IMR-90 (cell line): ENCODE measurements at regions not wholly inside any gene's neighbourhood (a gene's known extent, or its start where the extent isn't known, plus 50 kb on each side); places are given as distances from the start of the nearest gene placed in this dataset.

Source experiments
- ATAC-seq: fragments of 200-7000 bp; cut with Tn5 transposase; 2 replicates; pipeline ENCODE4 v1.9.1; 2020; ENCODE audit warnings: low read depth, mild to moderate bottlenecking, moderate library complexity
- BruUV-seq: library from RNA; stranded (reverse); fragments of 400-500 nt; replicated peaks from 2 replicates; lab custom pipeline; 2021; lab: Mats Ljungman, UMichigan
- CTCF ChIA-PET: fragments of 300-600 bp; formaldehyde crosslinking; extraction: SDS; loops from one replicate; lab custom pipeline; 2021; ENCODE audit warnings: antibody characterized with exemption; lab: Yijun Ruan, JAX
- POLR2A ChIA-PET: fragments of 300-600 bp; sonication (Branson Sonifier 250); formaldehyde crosslinking; loops from one replicate; lab custom pipeline; 2022; ENCODE audit warnings: antibody characterized with exemption; ENCODE audit not compliant: unreplicated experiment; lab: Charles Lee
- DNase-seq: peaks from one replicate; pipeline ENCODE4 v3.0.0; 2013
- H2AFZ ChIP-seq: replicated peaks from 2 replicates; pipeline ENCODE3; 2013; ENCODE audit warnings: low read length, mild to moderate bottlenecking; ENCODE audit not compliant: poor library complexity
- H2AK5ac ChIP-seq: 2 replicates; pipeline ENCODE4 v1.6.1; 2013; ENCODE audit warnings: low read depth, low read length, inconsistent platforms
- H2AK9ac ChIP-seq: replicated peaks from 2 replicates; pipeline ENCODE3; 2013; ENCODE audit warnings: mild to moderate bottlenecking, low read depth, low read length, moderate library complexity; ENCODE audit not compliant: poor library complexity
- H2BK120ac ChIP-seq: 2 replicates; pipeline ENCODE4 v1.6.1; 2013; ENCODE audit warnings: low read depth, low read length, inconsistent platforms
- H2BK15ac ChIP-seq: 3 replicates; pipeline ENCODE4 v1.6.1; 2013; ENCODE audit warnings: low read depth, low read length, inconsistent platforms
- H2BK20ac ChIP-seq: 2 replicates; pipeline ENCODE4 v1.6.1; 2013; ENCODE audit warnings: low read depth, mild to moderate bottlenecking, inconsistent platforms, low read length, moderate library complexity
- H2BK5ac ChIP-seq: 2 replicates; pipeline ENCODE4 v1.6.1; 2013; ENCODE audit warnings: mild to moderate bottlenecking, low read depth, low read length, inconsistent platforms; ENCODE audit not compliant: poor library complexity, severe bottlenecking
- H3K14ac ChIP-seq: replicated peaks from 2 replicates; pipeline ENCODE4 v1.6.1; 2013; ENCODE audit warnings: low read depth, low read length, inconsistent platforms
- H3K18ac ChIP-seq: 2 replicates; pipeline ENCODE4 v1.6.1; 2013; ENCODE audit warnings: low read depth, low read length, control low read depth
- H3K23ac ChIP-seq: 2 replicates; pipeline ENCODE4 v1.6.1; 2013; ENCODE audit warnings: low read depth, low read length, inconsistent platforms
- H3K27ac ChIP-seq: 2 replicates; pipeline ENCODE4 v1.5.1; 2013; ENCODE audit warnings: mild to moderate bottlenecking, control low read depth, low read length; ENCODE audit not compliant: insufficient read depth
- H3K27me3 ChIP-seq: 2 replicates; pipeline ENCODE4 v1.6.1; 2013; ENCODE audit warnings: low read length; ENCODE audit not compliant: control insufficient read depth, insufficient read depth
- H3K36me3 ChIP-seq: 2 replicates; pipeline ENCODE4 v1.6.1; 2013; ENCODE audit warnings: low read length, mixed read lengths; ENCODE audit not compliant: control insufficient read depth, insufficient read depth
- H3K4ac ChIP-seq: 2 replicates; pipeline ENCODE4 v1.6.1; 2013; ENCODE audit warnings: low read depth, low read length, inconsistent platforms
- H3K4me1 ChIP-seq: 2 replicates; pipeline ENCODE4 v1.6.1; 2013; ENCODE audit warnings: low read length, mixed read lengths; ENCODE audit not compliant: control insufficient read depth, insufficient read depth
- H3K4me2 ChIP-seq: 2 replicates; pipeline ENCODE4 v1.6.1; 2013; ENCODE audit warnings: low read depth, mild to moderate bottlenecking, control low read depth, low read length, moderate library complexity
- H3K4me3 ChIP-seq: 2 replicates; pipeline ENCODE4 v1.5.1; 2013; ENCODE audit warnings: low read depth, mild to moderate bottlenecking, control low read depth, low read length, moderate library complexity; ENCODE audit not compliant: insufficient read depth
- H3K56ac ChIP-seq: 2 replicates; pipeline ENCODE4 v1.6.1; 2013; ENCODE audit warnings: low read length, inconsistent platforms; ENCODE audit not compliant: insufficient read depth; ENCODE audit errors: extremely low read depth
- H3K79me1 ChIP-seq, 2 experiments: 2 replicates each; pipeline ENCODE4 v1.6.1; 2013; ENCODE audit warnings: low read length in 2 of 2, inconsistent platforms in 1 of 2, low read depth in 1 of 2
- H3K9ac ChIP-seq: 2 replicates; pipeline ENCODE4 v1.6.1; 2013; ENCODE audit warnings: low read depth, low read length, control low read depth
- H3K9me1 ChIP-seq: 2 replicates; pipeline ENCODE4 v1.6.1; 2013; ENCODE audit warnings: low read length, inconsistent platforms; ENCODE audit not compliant: insufficient read depth
- H3K9me3 ChIP-seq: 2 replicates; pipeline ENCODE4 v1.6.1; 2013; ENCODE audit warnings: low read length; ENCODE audit not compliant: control insufficient read depth, insufficient read depth
- H4K20me1 ChIP-seq: 2 replicates; pipeline ENCODE4 v1.6.1; 2013; ENCODE audit warnings: low read length, inconsistent platforms; ENCODE audit not compliant: insufficient read depth
- H4K5ac ChIP-seq: 2 replicates; pipeline ENCODE4 v1.6.1; 2013; ENCODE audit warnings: mild to moderate bottlenecking, low read depth, low read length, control low read depth
- H4K8ac ChIP-seq, 2 experiments: 2 replicates each; pipeline ENCODE4 v1.6.1; 2013; ENCODE audit warnings: low read depth in 2 of 2, low read length in 2 of 2, control low read depth in 1 of 2, inconsistent platforms in 1 of 2
- H4K91ac ChIP-seq: 2 replicates; pipeline ENCODE4 v1.6.1; 2013; ENCODE audit warnings: low read depth, low read length, inconsistent platforms; ENCODE audit not compliant: insufficient read depth
- BHLHE40 ChIP-seq: fragments of 150-350 bp; IDR thresholded peaks from 2 replicates; pipeline ENCODE4 v1.6.1; 2016; ENCODE audit warnings: mild to moderate bottlenecking, low read depth, low read length
- CEBPB ChIP-seq: IDR thresholded peaks from 2 replicates; pipeline ENCODE4 v1.6.1; 2012; ENCODE audit warnings: low read depth, low read length, improper control_type of control experiment
- CHD1 ChIP-seq: IDR thresholded peaks from 2 replicates; pipeline ENCODE4 v1.6.1; 2012; ENCODE audit warnings: low read depth, low read length, improper control_type of control experiment
- FOS ChIP-seq: fragments of 150-350 bp; IDR thresholded peaks from 2 replicates; pipeline ENCODE4 v1.6.1; 2016; ENCODE audit warnings: low read depth, low read length
- MAFK ChIP-seq: IDR thresholded peaks from 2 replicates; pipeline ENCODE4 v1.6.1; 2012; ENCODE audit warnings: low read depth, low read length, improper control_type of control experiment
- MAZ ChIP-seq: IDR thresholded peaks from 2 replicates; pipeline ENCODE4 v1.6.1; 2012; ENCODE audit warnings: low read depth, mild to moderate bottlenecking, low read length, improper control_type of control experiment, moderate library complexity, borderline replicate concordance
- MXI1 ChIP-seq: IDR thresholded peaks from 2 replicates; pipeline ENCODE4 v1.6.1; 2012; ENCODE audit warnings: low read depth, mild to moderate bottlenecking, low read length, moderate library complexity, borderline replicate concordance
- NFE2L2 ChIP-seq: fragments of 150-350 bp; IDR thresholded peaks from 2 replicates; pipeline ENCODE4 v1.6.1; 2016; ENCODE audit warnings: low read depth, mild to moderate bottlenecking, low read length
- POLR2A ChIP-seq: IDR thresholded peaks from 2 replicates; pipeline ENCODE4 v1.6.1; 2012; ENCODE audit warnings: mild to moderate bottlenecking, low read depth, low read length
- RAD21 ChIP-seq: IDR thresholded peaks from 2 replicates; pipeline ENCODE4 v1.6.1; 2012; ENCODE audit warnings: low read length, improper control_type of control experiment
- RCOR1 ChIP-seq: IDR thresholded peaks from 2 replicates; pipeline ENCODE4 v1.6.1; 2012; ENCODE audit warnings: mild to moderate bottlenecking, low read length, improper control_type of control experiment; ENCODE audit not compliant: insufficient replicate concordance
- RFX5 ChIP-seq: IDR thresholded peaks from 2 replicates; pipeline ENCODE4 v1.8.0; 2012; ENCODE audit warnings: low read depth, mild to moderate bottlenecking, low read length, moderate library complexity
- SMC3 ChIP-seq: fragments of 150-350 bp; IDR thresholded peaks from 2 replicates; pipeline ENCODE4 v1.6.1; 2016; ENCODE audit warnings: low read depth, mild to moderate bottlenecking, antibody characterized with exemption, low read length, moderate library complexity
- dilution Hi-C: fragments of 300-500 bp; cut with HindIII; formaldehyde crosslinking; loops from one replicate; pipeline ENCODE4 v1.14.3; 2018; ENCODE audit warnings: low sequenced_read_pairs; ENCODE audit not compliant: unreplicated experiment
- in situ Hi-C: fragments of 300-500 bp; cut with MboI; formaldehyde crosslinking; loops from 3 replicates; pipeline ENCODE4 v1.14.3; 2019; ENCODE audit warnings: low sequenced_read_pairs, inconsistent platforms, mixed read lengths
- intact Hi-C: fragments of 100-400 bp; cut with micrococcal nuclease; formaldehyde crosslinking; loops from 2 replicates; pipeline ENCODE4 v1.10.0; 2022
- TF ChIP-seq, protein P1 (sequence below): fragments of 150-350 bp; IDR thresholded peaks from 2 replicates; pipeline ENCODE4 v1.6.1; 2016; ENCODE audit warnings: low read depth, mild to moderate bottlenecking, low read length, moderate library complexity, borderline replicate concordance
- TF ChIP-seq, protein P2 (sequence below): conservative IDR thresholded peaks from 2 replicates; pipeline ENCODE4 v1.5.1; 2012; ENCODE audit warnings: mild to moderate bottlenecking, low read depth, low read length, improper control_type of control experiment
- TF ChIP-seq, protein P3 (sequence below): fragments of 150-350 bp; IDR thresholded peaks from 2 replicates; pipeline ENCODE4 v1.6.1; 2017; ENCODE audit warnings: mild to moderate bottlenecking, antibody characterized with exemption, low read length, low read depth

DNA sequence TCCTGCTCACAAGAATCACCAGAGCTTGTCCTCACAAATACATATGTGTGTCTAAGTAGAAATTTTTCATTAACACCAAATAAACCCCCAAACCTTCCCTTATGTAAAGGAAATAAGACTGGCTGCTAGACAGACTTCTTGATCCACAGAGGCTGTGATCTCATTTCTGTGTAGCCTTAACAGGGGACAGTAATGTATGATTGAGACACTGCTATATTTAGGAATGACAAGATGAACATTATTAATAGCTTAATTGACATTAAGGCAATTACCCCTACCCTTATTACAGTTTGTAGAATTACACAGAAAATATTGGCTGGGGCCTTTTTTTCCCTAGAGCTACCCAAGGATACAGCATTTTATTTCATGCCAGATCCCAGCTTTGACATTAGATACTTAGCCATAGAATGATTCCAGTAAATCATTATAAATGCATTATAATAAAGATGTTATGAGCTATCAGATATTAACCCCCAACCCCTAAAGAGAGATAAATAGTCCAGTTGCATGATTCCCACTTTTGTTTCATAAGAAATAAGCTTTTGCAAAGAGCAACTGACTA is 392.1 kb upstream of the HNRNPA3 start:
- Histone ChIP-seq H3K79me1 (no peaks in the 10 kb centered on the region), H3K56ac (no peak overlapping the region), H3K23ac (no peak overlapping the region), H3K36me3 (no peaks in the 10 kb centered on the region), H4K20me1 (no peaks in the 10 kb centered on the region), H2BK15ac (no peak overlapping the region), H3K9me1 (no peaks in the 10 kb centered on the region), H3K4me3 (no peak overlapping the region), H2BK5ac (no peak overlapping the region), H3K4ac (no peak overlapping the region), H2BK120ac (no peak overlapping the region), H3K27me3 (peaks cover 1% of the 10 kb centered on the region; the same call in 1 of the 2 replicates), H3K14ac (no peak overlapping the region), H2AK9ac (no peak overlapping the region), H2AFZ (no peak overlapping the region), H3K18ac (no peak overlapping the region), H3K9ac (no peak overlapping the region), H2BK20ac (no peak overlapping the region), H4K91ac (no peak overlapping the region), H4K5ac (no peak overlapping the region), H2AK5ac (no peak overlapping the region), H4K8ac (no peak overlapping the region), H3K9me3 (no peaks in the 10 kb centered on the region), H3K4me2 (no peak overlapping the region), H3K4me1 (no peaks in the 10 kb centered on the region), H3K27ac (no peak overlapping the region)
- no peak for ATAC-seq
- POLR2A ChIA-PET: no interaction called here
- CTCF ChIA-PET: interaction anchor here (0.6 kb wide), 1 partner anchor 179 kb away, joined by 3 read pairs; no protein-coding TSS in a partner anchor
- DNase-seq: no peak
- intact Hi-C loops: no loop called here
- in situ Hi-C loops: no loop called here
- BruUV-seq: no TSS peak
- TF ChIP-seq CHD1 (no peak), MAFK (no peak), MAZ (no peak), MXI1 (no peak), RAD21 (no peak), BHLHE40 (no peak), CEBPB (no peak), SMC3 (no peak), RCOR1 (no peak), RFX5 (no peak), POLR2A (no peak), FOS (no peak), NFE2L2 (no peak)
- TF ChIP-seq, protein P1, sequence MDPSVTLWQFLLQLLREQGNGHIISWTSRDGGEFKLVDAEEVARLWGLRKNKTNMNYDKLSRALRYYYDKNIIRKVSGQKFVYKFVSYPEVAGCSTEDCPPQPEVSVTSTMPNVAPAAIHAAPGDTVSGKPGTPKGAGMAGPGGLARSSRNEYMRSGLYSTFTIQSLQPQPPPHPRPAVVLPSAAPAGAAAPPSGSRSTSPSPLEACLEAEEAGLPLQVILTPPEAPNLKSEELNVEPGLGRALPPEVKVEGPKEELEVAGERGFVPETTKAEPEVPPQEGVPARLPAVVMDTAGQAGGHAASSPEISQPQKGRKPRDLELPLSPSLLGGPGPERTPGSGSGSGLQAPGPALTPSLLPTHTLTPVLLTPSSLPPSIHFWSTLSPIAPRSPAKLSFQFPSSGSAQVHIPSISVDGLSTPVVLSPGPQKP: no peak
- TF ChIP-seq, protein P2, sequence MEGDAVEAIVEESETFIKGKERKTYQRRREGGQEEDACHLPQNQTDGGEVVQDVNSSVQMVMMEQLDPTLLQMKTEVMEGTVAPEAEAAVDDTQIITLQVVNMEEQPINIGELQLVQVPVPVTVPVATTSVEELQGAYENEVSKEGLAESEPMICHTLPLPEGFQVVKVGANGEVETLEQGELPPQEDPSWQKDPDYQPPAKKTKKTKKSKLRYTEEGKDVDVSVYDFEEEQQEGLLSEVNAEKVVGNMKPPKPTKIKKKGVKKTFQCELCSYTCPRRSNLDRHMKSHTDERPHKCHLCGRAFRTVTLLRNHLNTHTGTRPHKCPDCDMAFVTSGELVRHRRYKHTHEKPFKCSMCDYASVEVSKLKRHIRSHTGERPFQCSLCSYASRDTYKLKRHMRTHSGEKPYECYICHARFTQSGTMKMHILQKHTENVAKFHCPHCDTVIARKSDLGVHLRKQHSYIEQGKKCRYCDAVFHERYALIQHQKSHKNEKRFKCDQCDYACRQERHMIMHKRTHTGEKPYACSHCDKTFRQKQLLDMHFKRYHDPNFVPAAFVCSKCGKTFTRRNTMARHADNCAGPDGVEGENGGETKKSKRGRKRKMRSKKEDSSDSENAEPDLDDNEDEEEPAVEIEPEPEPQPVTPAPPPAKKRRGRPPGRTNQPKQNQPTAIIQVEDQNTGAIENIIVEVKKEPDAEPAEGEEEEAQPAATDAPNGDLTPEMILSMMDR: no peak
- TF ChIP-seq, protein P3, sequence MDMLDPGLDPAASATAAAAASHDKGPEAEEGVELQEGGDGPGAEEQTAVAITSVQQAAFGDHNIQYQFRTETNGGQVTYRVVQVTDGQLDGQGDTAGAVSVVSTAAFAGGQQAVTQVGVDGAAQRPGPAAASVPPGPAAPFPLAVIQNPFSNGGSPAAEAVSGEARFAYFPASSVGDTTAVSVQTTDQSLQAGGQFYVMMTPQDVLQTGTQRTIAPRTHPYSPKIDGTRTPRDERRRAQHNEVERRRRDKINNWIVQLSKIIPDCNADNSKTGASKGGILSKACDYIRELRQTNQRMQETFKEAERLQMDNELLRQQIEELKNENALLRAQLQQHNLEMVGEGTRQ: no peak
- dilution Hi-C loops: no loop called here
